ENCODE measurements at regions not wholly inside any gene's neighbourhood (a gene's known extent, or its start where the extent isn't known, plus 50 kb on each side); places are given as distances from the start of the nearest gene placed in this dataset.
A peak's percentile ranks its signal among the peaks of the same experiment; 100 is the strongest.

DNA sequence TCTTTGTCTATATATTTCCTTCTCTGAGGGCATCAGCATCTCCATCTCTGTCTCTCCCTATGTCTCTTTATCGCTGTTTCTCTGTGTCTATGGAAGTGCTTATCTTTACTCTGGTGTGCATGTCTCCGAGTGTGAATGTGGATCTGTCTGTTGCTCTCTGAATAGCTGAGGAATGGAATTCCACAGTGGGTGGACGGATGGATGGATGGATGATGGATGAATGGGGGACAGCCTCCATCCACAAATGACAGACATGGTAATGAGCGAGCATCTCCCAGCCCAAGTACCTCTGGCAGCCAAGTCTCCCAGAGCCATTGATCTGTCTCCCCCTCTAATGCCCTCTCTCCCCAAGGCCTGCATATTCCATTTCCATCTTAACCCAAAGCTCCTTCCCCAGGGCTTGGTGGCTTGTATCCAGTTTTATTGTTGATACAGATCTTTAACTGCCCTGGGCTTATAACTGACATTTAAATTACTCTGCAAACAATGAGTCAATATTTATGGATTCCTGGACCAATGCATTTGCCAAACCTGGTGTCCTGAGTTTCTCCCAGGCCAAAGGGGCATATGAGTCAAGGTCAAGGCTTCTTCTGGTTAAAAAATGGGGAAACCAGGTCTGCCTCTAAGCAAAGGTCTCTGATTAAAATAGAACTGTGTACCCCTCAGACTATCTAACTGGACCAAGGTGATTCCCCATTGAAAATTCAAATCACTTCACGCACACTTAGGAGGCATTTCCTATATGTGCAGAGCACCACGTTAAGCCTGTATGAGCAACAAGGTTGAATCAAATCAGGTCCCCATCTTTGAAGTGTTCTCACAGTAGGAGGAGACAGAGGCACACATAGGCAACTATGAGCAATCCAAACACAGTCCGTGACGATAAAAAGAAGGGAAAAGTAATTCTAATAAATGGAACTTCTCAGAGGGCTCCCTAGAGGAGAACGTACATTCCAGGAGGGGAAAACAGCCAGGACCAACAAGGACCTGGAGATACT is 109.9 kb downstream of the TLE3 start:
- no peak for DNase-seq

DNA sequence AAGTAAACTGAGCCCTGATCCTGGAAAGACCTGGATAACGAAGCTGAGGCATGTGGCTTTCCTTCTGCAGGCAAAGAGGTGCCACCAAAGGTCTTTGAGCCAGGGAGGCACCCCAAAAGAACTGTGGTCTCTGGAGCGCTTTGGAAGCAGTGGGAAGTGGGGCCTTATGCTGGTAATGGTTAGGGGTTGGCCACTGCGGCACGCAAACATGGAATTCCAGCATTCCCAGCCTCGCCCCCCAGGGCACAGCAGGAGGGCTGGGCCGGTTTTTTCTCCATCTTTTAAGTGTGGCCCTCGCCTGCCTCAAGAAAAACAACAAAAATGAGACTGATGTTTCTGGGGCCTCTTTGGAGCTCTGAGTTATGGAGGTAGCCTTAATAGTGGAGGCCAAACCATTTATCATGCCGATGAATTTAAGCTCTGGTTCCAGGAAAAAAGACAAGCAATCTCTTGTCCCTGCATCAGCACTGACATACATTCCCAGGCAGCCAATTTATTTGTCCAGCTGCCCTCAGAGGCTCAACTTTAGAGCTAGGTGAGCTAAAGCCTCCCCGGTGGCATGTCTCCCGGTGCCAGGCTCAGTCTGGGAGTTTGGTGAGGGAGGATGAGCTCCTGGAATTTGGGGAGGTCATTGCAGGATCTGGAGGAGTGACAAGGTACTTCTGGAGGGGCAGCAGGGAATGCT is 109.0 kb downstream of the TLE3 start:
- intact Hi-C loops (cut with DNase I, micrococcal nuclease): no loop called here
- Histone ChIP-seq H3K4me1 (ENCODE audit: low read depth) (peaks cover 4% of the 10 kb centered on the region), H3K9me3 (no peaks in the 10 kb centered on the region), H3K4me3 (no peak overlapping the region), H3K36me3 (ENCODE audit: low read depth) (no peaks in the 10 kb centered on the region)
- DNase-seq (no peak), ATAC-seq (no peak)
- TF ChIP-seq, protein P1, sequence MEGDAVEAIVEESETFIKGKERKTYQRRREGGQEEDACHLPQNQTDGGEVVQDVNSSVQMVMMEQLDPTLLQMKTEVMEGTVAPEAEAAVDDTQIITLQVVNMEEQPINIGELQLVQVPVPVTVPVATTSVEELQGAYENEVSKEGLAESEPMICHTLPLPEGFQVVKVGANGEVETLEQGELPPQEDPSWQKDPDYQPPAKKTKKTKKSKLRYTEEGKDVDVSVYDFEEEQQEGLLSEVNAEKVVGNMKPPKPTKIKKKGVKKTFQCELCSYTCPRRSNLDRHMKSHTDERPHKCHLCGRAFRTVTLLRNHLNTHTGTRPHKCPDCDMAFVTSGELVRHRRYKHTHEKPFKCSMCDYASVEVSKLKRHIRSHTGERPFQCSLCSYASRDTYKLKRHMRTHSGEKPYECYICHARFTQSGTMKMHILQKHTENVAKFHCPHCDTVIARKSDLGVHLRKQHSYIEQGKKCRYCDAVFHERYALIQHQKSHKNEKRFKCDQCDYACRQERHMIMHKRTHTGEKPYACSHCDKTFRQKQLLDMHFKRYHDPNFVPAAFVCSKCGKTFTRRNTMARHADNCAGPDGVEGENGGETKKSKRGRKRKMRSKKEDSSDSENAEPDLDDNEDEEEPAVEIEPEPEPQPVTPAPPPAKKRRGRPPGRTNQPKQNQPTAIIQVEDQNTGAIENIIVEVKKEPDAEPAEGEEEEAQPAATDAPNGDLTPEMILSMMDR (IDR thresholded peaks at IDR 0.05): no peak

More for the DNA sequence above, 109.9 kb downstream of the TLE3 start:
- no peaks in the 10 kb centered on the region for H3K9me3 ChIP-seq
- intact Hi-C loops (cut with DNase I, micrococcal nuclease): no loop called here
- peak; percentile 76 for ATAC-seq
- TF ChIP-seq, protein P1 (IDR thresholded peaks at IDR 0.05): no peak
- no peaks in the 10 kb centered on the region for H3K36me3 ChIP-seq (ENCODE audit: low read depth)
- peaks cover 4% of the 10 kb centered on the region for H3K4me1 ChIP-seq (ENCODE audit: low read depth)
- no peak overlapping the region for H3K4me3 ChIP-seq

DNA sequence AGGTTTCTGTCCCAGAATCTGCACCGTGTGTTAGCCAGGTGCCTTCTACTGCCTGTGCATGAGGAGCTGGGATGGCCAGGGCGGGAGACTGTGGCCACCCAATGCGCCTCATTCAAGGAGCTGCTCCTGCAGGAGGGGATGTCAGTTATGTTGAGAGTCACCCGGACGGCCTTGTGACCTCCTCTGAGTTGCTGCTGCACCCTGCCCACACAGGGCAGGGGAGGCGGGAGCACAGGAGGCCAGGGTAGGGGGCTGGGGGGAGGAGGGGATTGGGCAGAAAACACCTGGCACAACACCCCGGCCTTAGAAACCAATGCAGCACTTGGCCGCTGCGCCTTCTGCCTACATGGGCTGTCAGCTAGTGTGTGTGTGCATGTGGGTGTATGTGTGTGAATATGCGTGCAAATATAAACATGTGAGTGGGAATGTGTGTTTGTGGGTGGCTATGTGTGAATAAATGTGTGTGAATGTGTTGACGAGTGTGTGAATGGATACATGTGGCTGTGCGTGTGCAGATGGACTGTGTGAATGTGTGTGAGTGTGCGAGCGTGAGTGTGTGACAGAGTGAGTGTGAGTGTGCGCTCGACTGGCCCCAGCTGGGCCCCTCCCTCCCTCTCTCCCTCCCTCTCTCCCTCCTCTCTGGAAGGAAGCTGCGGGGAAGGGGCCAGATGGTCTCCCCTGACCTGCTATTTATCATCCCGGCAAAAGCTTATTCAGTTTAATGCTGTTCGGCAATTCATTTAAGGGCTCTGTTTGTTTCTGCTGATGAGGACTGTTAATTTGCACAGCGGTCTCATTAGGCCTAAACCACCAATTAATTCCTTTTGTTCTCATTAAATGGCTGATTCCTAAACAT is 106.9 kb downstream of the TLE3 start:
- TF ChIP-seq, protein P1 (IDR thresholded peaks at IDR 0.05): no peak
- intact Hi-C loops (cut with DNase I, micrococcal nuclease): no loop called here
- Histone ChIP-seq H3K4me3 (no peak overlapping the region), H3K4me1 (ENCODE audit: low read depth) (peaks cover 16% of the 10 kb centered on the region), H3K36me3 (ENCODE audit: low read depth) (no peaks in the 10 kb centered on the region), H3K9me3 (no peaks in the 10 kb centered on the region)
- ATAC-seq (no peak), DNase-seq (no peak)

DNA sequence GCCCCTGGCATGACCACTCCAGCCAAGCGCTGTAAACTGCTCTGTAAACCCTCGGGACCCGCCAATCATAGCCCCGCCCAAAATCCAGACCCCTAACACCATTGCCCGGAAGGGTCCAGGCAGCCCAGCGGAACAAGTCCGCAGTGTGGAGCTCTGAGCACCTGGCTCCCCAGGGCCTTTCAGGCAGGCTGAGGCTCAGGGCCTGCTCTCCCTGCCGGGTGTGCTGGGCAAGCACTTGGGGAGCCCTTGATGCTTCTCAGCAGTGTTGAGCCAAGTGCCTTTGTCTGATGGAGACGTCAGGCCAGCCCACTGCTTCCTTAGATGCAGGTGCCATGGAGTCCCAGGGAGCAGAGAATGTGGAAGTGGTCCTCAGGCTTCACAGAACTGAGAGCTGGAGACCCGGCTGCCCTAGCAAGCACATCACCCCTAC is 106.2 kb downstream of the TLE3 start:
- ATAC-seq: no peak

DNA sequence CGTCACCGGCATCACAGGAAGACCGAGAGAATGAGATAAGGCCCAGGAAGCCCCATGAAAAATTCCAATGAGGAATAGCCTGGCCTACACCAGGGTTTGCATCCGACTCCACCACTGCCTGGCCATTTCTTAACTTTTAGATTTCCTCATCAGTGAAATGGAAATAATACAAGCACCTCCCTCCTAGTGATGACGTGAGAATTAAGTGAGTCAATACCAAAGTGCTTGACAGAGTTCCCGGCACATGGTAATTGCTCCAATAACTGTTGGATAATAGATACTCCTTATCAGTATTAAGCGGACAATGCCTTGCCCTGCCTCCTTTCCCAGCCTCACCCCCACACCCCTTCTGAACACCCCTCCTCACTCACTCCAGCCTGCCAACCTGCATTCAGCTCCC is 105.4 kb downstream of the TLE3 start:
- TF ChIP-seq, protein P1 (IDR thresholded peaks at IDR 0.05): no peak
- Histone ChIP-seq H3K4me1 (ENCODE audit: low read depth) (peaks cover 23% of the 10 kb centered on the region), H3K36me3 (ENCODE audit: low read depth) (no peaks in the 10 kb centered on the region), H3K4me3 (no peak overlapping the region), H3K9me3 (no peaks in the 10 kb centered on the region)
- ATAC-seq (no peak), DNase-seq (no peak)
- intact Hi-C loops (cut with DNase I, micrococcal nuclease): no loop called here

More for the DNA sequence above, 106.2 kb downstream of the TLE3 start:
- no peak for DNase-seq
- TF ChIP-seq, protein P1 (IDR thresholded peaks at IDR 0.05): no peak
- H3K4me3 ChIP-seq: no peak overlapping the region
- H3K9me3 ChIP-seq: no peaks in the 10 kb centered on the region
- H3K4me1 ChIP-seq (ENCODE audit: low read depth): peaks cover 23% of the 10 kb centered on the region
- intact Hi-C loops (cut with DNase I, micrococcal nuclease): no loop called here
- no peaks in the 10 kb centered on the region for H3K36me3 ChIP-seq (ENCODE audit: low read depth)

All from mucosa of descending colon (tissue), 3 donors.